OCI-LY3 (cell line): ENCODE measurements at regions not wholly inside any gene's neighbourhood (a gene's known extent, or its start where the extent isn't known, plus 50 kb on each side); places are given as distances from the start of the nearest gene placed in this dataset.

ENCODE experiments used
- H2AFZ ChIP-seq: fragments of 200-600, 300-600 bp; shearing (Covaris generic); 2 replicates; pipeline ENCODE4 v1.6.0; 2014; ENCODE audit warnings: antibody characterized with exemption, low read depth, low read length
- H3K27ac ChIP-seq: fragments of 200-600, 300-600 bp; sonication (generic); 2 replicates; pipeline ENCODE4 v1.5.1; 2014; ENCODE audit warnings: mild to moderate bottlenecking, low read length, moderate library complexity, mixed read lengths
- H3K27me3 ChIP-seq: fragments of 200-600, 300-600 bp; sonication (generic); 2 replicates; pipeline ENCODE4 v1.6.1; 2014; ENCODE audit warnings: low read depth, low read length, mixed read lengths
- H3K36me3 ChIP-seq: fragments of 200-600, 300-600 bp; sonication (generic); replicated peaks from 2 replicates; pipeline ENCODE3; 2014; ENCODE audit warnings: low read depth, low read length, mixed read lengths
- H3K4me1 ChIP-seq: fragments of 300-600, 200-600 bp; sonication (generic); 2 replicates; pipeline ENCODE4 v1.6.1; 2014; ENCODE audit warnings: low read length, mixed read lengths
- H3K4me2 ChIP-seq: fragments of 200-600, 300-600 bp; sonication (generic); 2 replicates; pipeline ENCODE4 v1.6.1; 2014; ENCODE audit warnings: low read length, mixed read lengths
- H3K4me3 ChIP-seq: fragments of 300-600, 200-600 bp; sonication (generic); 2 replicates; pipeline ENCODE4 v1.5.1; 2014; ENCODE audit warnings: antibody characterized with exemption, mild to moderate bottlenecking, low read length, moderate library complexity
- H3K79me2 ChIP-seq: fragments of 300-600, 200-600 bp; shearing (Covaris generic); 2 replicates; pipeline ENCODE4 v1.6.1; 2014; ENCODE audit warnings: mild to moderate bottlenecking, low read length, mixed read lengths
- H3K9ac ChIP-seq: fragments of 300-600, 200-600 bp; shearing (Covaris generic); 2 replicates; pipeline ENCODE4 v1.6.0; 2014; ENCODE audit warnings: mild to moderate bottlenecking, low read length, moderate library complexity
- H3K9me3 ChIP-seq: fragments of 200-600, 300-600 bp; shearing (Covaris generic); 2 replicates; pipeline ENCODE4 v1.6.1; 2014; ENCODE audit warnings: low read length, mixed read lengths; ENCODE audit not compliant: insufficient read depth
- H4K20me1 ChIP-seq: fragments of 200-600, 300-600 bp; sonication (generic); 2 replicates; pipeline ENCODE4 v1.6.1; 2016; ENCODE audit warnings: low read length, mixed read lengths; ENCODE audit not compliant: insufficient read depth
- CTCF ChIP-seq: fragments of 200-600, 300-600 bp; sonication (generic); IDR thresholded peaks from 2 replicates; pipeline ENCODE4 v1.5.1; 2014; ENCODE audit warnings: antibody characterized with exemption, low read length, low read depth
- EZH2phosphoT487 ChIP-seq: fragments of 200-600 bp; shearing (Covaris generic); IDR thresholded peaks from 2 replicates; pipeline ENCODE4 v1.6.1; 2018; ENCODE audit warnings: antibody characterized with exemption, mixed run types, low read depth

GRCh38 chr2:118686346-118686745 lies 161.1 kb downstream of the EN1 start:
- H3K4me3 ChIP-seq = no peak overlapping the region
- no peaks in the 10 kb centered on the region for H3K36me3 ChIP-seq
- H2AFZ ChIP-seq = no peak overlapping the region
- no peak overlapping the region for H3K27ac ChIP-seq
- TF ChIP-seq CTCF (no peak), EZH2phosphoT487 (no peak)
- no peaks in the 10 kb centered on the region for H3K27me3 ChIP-seq
- no peaks in the 10 kb centered on the region for H3K9me3 ChIP-seq
- H4K20me1 ChIP-seq = no peaks in the 10 kb centered on the region
- H3K79me2 ChIP-seq = no peaks in the 10 kb centered on the region
- no peak overlapping the region for H3K4me2 ChIP-seq
- H3K4me1 ChIP-seq = no peaks in the 10 kb centered on the region
- H3K9ac ChIP-seq = no peak overlapping the region

GRCh38 chr2:118683460-118683859 lies 164.0 kb downstream of the EN1 start:
- Histone ChIP-seq H3K27me3 (no peaks in the 10 kb centered on the region; the same call in 1 of the 2 replicates), H3K4me3 (no peak overlapping the region), H3K36me3 (no peaks in the 10 kb centered on the region), H3K9me3 (no peaks in the 10 kb centered on the region), H2AFZ (no peak overlapping the region), H3K27ac (no peak overlapping the region), H3K9ac (no peak overlapping the region), H4K20me1 (no peaks in the 10 kb centered on the region), H3K4me2 (no peak overlapping the region), H3K4me1 (no peaks in the 10 kb centered on the region), H3K79me2 (no peaks in the 10 kb centered on the region)
- TF ChIP-seq EZH2phosphoT487 = no peak
- no peak for TF ChIP-seq CTCF

- Histone ChIP-seq H3K27ac (no peak overlapping the region), H3K9ac (no peak overlapping the region), H3K4me1 (no peaks in the 10 kb centered on the region), H4K20me1 (no peaks in the 10 kb centered on the region), H3K4me3 (no peak overlapping the region), H3K27me3 (peaks cover 3% of the 10 kb centered on the region; the same call in 1 of the 2 replicates), H3K36me3 (no peaks in the 10 kb centered on the region), H3K9me3 (no peaks in the 10 kb centered on the region), H3K79me2 (no peaks in the 10 kb centered on the region), H2AFZ (no peak overlapping the region), H3K4me2 (no peak overlapping the region)
- TF ChIP-seq CTCF = no peak
- no peak for TF ChIP-seq EZH2phosphoT487
Measured at GRCh38 chr2:118678985-118679384, 168.5 kb downstream of the EN1 start.

GRCh38 chr2:118677546-118677945 lies 169.9 kb downstream of the EN1 start:
- Histone ChIP-seq H3K4me2 (no peak overlapping the region), H3K27ac (no peak overlapping the region), H2AFZ (no peak overlapping the region), H3K4me3 (no peak overlapping the region), H3K9me3 (no peaks in the 10 kb centered on the region), H4K20me1 (no peaks in the 10 kb centered on the region), H3K36me3 (no peaks in the 10 kb centered on the region), H3K9ac (no peak overlapping the region), H3K79me2 (no peaks in the 10 kb centered on the region), H3K27me3 (peaks cover 3% of the 10 kb centered on the region; the same call in 1 of the 2 replicates), H3K4me1 (no peaks in the 10 kb centered on the region)
- TF ChIP-seq CTCF (no peak), EZH2phosphoT487 (no peak)
